DND-41 (cell line): ENCODE measurements at regions not wholly inside any gene's neighbourhood (a gene's known extent, or its start where the extent isn't known, plus 50 kb on each side); places are given as distances from the start of the nearest gene placed in this dataset.

Experiments
- CTCF ChIP-seq: IDR thresholded peaks from 2 replicates; pipeline ENCODE4 v1.5.1; 2012; ENCODE audit warnings: borderline replicate concordance, low read length, moderate library complexity, mild to moderate bottlenecking; ENCODE audit not compliant: poor library complexity, severe bottlenecking; ENCODE audit errors: extremely low read depth
- EZH2 ChIP-seq: IDR thresholded peaks from 3 replicates; pipeline ENCODE4 v1.6.1; 2012; ENCODE audit warnings: borderline replicate concordance, low read depth, mild to moderate bottlenecking, moderate library complexity, low read length, inconsistent platforms; ENCODE audit not compliant: severe bottlenecking

GRCh38 chr14:98304574-98304973, 967.4 kb downstream of the BCL11B start:
- TF ChIP-seq CTCF (no peak), EZH2 (no peak)
